IPS-18a (cell line): ENCODE measurements at regions not wholly inside any gene's neighbourhood (a gene's known extent, or its start where the extent isn't known, plus 50 kb on each side); places are given as distances from the start of the nearest gene placed in this dataset.

Experiments
- H3K27ac ChIP-seq: one replicate; pipeline ENCODE4 v1.5.1; 2013; ENCODE audit warnings: low read length
- H3K27me3 ChIP-seq: one replicate; pipeline ENCODE4 v1.6.1; 2013; ENCODE audit warnings: mild to moderate bottlenecking, low read length; ENCODE audit not compliant: control insufficient read depth, insufficient read depth
- H3K36me3 ChIP-seq: one replicate; pipeline ENCODE4 v1.6.1; 2013; ENCODE audit warnings: low read depth, low read length; ENCODE audit not compliant: control insufficient read depth
- H3K4me1 ChIP-seq: one replicate; pipeline ENCODE4 v1.6.1; 2013; ENCODE audit warnings: low read depth, low read length; ENCODE audit not compliant: control insufficient read depth
- H3K4me3 ChIP-seq: one replicate; pipeline ENCODE4 v1.5.1; 2013; ENCODE audit warnings: low read length
- H3K9ac ChIP-seq: one replicate; pipeline ENCODE4 v1.6.1; 2013; ENCODE audit warnings: mild to moderate bottlenecking, low read length, moderate library complexity
- H3K9me3 ChIP-seq: one replicate; pipeline ENCODE4 v1.6.1; 2013; ENCODE audit warnings: low read depth, low read length; ENCODE audit not compliant: control insufficient read depth

DNA sequence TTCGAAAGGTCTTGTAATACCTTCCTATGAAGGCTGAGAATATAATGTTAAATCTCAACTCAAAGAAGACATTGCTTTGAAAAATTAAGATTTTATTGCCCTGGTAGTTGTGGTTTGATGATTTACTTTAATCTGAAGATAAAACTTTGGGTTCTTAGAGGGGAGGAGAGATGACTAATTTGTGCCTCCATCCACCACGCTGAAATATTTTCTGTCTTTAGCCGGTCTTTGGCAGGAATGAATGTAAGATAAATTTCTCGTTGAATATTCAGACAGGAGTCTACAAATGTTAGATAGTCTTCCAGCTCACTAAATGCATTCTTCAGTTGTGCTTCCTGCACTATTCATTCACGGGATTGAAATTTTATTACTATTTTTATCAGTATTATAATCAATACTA, 844.3 kb upstream of the NR2F2 start:
- H3K9ac ChIP-seq: no peak overlapping the region
- H3K9me3 ChIP-seq: peaks cover 3% of the 10 kb centered on the region
- H3K27ac ChIP-seq: no peak overlapping the region
- no peaks in the 10 kb centered on the region for H3K4me1 ChIP-seq
- no peaks in the 10 kb centered on the region for H3K27me3 ChIP-seq
- no peak overlapping the region for H3K4me3 ChIP-seq
- no peaks in the 10 kb centered on the region for H3K36me3 ChIP-seq

GRCh38 chr15:95489103-95489502, 841.4 kb upstream of the NR2F2 start:
- Histone ChIP-seq H3K9ac (no peak overlapping the region), H3K27me3 (no peaks in the 10 kb centered on the region), H3K4me3 (no peak overlapping the region), H3K4me1 (no peaks in the 10 kb centered on the region), H3K27ac (no peak overlapping the region), H3K9me3 (peaks cover 3% of the 10 kb centered on the region), H3K36me3 (no peaks in the 10 kb centered on the region)

DNA sequence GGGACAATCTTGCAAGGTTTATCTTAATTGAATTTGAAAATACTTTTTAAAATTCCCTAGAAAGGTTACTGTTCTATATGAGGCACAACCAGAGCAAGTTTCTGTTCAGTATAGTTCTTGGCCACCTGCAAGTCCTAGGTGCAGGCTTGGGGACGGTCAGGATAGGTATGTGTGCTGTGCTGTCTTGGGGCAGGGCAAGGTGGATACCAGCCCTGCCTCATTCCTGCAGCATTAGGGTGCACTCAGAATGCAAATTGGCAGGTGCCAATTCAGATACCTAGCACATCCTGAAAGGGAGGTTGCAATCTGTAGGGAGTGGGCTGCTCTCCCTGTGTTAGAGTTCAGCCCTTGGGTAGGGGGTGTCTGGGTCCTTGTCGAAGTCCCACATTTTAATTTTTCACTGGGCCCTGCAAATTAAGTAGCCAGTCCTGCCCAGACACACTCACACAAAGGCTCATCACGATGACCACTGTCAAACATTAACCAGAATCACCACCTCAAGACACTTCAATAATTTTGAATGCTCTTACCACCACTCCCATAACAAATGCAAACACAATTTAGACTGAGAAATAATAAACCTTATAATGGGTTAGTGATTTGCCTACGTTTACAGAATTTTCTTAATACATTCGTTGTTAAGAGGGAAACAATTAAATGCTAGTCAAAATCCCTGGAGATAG, 838.0 kb upstream of the NR2F2 start:
- Histone ChIP-seq H3K27me3 (no peaks in the 10 kb centered on the region), H3K27ac (no peak overlapping the region), H3K9me3 (no peaks in the 10 kb centered on the region), H3K36me3 (no peaks in the 10 kb centered on the region), H3K9ac (no peak overlapping the region), H3K4me1 (no peaks in the 10 kb centered on the region), H3K4me3 (no peak overlapping the region)

DNA sequence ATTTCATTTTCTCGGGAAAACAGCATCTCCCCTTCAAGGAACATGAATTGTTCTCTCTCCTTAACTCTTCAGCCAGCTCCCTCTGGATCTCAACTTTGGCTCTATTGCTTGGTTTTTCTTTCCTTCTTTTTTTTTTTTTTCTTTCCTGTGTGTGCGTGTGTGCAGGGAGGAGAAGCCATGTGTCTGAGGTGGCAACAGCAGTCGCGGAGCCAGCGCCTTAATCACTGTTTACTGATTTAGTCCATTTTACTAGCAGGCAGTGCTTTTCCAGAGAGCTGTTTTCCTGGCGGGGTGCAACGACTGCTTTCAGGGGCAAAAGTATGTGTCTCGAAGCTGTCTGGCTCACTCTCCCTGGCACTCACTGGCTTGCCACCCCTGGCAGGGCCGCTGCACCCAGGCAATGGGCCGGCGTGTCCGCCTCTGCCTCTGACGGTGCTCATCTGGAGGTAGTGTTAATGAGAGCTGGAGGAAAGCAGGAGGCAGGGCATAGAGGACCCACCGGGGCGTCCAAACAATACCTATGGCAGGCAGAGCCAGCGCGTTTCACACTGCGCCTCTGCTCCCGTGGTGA, 835.4 kb upstream of the NR2F2 start:
- no peaks in the 10 kb centered on the region for H3K27me3 ChIP-seq
- no peak overlapping the region for H3K9ac ChIP-seq
- H3K9me3 ChIP-seq: no peaks in the 10 kb centered on the region
- no peaks in the 10 kb centered on the region for H3K4me1 ChIP-seq
- no peak overlapping the region for H3K4me3 ChIP-seq
- no peaks in the 10 kb centered on the region for H3K36me3 ChIP-seq
- no peak overlapping the region for H3K27ac ChIP-seq

DNA sequence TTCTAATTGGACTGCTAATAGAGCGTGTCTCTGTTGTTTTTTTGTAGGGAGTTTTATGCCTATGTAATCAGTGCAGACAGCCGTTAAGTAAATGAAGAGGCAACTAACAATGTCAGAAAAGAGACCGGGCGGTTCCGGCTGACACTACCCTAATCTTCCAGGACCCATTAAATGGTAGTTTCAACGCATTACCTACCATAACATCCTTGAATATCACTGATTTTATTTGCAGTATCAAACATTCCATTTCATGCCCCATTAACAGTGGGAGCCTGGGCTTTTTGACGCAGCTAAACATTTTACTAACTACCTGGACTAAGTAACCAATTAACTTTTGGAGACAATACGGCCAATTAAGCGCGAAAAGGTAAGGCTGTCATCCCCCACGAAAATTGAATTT, 832.9 kb upstream of the NR2F2 start:
- H3K4me1 ChIP-seq: no peaks in the 10 kb centered on the region
- H3K36me3 ChIP-seq: no peaks in the 10 kb centered on the region
- no peak overlapping the region for H3K4me3 ChIP-seq
- no peaks in the 10 kb centered on the region for H3K27me3 ChIP-seq
- H3K27ac ChIP-seq: no peak overlapping the region
- H3K9ac ChIP-seq: no peak overlapping the region
- H3K9me3 ChIP-seq: no peaks in the 10 kb centered on the region

- no peak overlapping the region for H3K4me3 ChIP-seq
- no peaks in the 10 kb centered on the region for H3K36me3 ChIP-seq
- no peaks in the 10 kb centered on the region for H3K9me3 ChIP-seq
- no peak overlapping the region for H3K9ac ChIP-seq
- no peak overlapping the region for H3K27ac ChIP-seq
- H3K4me1 ChIP-seq: no peaks in the 10 kb centered on the region
- no peaks in the 10 kb centered on the region for H3K27me3 ChIP-seq
Observed at GRCh38 chr15:95498961-95499360, 831.5 kb upstream of the NR2F2 start.

DNA sequence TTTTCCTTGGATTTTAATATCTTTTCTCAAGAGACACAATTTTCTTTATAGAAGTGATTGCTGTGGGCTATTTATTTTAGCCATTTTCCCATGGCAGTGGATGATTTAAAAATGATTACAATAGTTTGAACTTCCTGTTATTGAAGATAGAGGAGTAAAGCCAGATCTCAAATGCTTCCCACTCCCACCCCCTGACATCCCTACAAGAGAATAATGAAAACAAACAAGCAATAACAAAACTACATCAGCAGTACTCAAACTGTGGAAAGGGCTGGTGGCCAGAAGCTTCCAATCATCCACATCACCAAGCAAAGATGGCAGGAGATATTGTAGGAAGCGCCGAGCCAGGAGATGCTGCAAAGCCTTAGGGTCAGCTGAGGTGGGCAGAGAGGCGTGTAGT, 831.1 kb upstream of the NR2F2 start:
- Histone ChIP-seq H3K9me3 (no peaks in the 10 kb centered on the region), H3K4me1 (no peaks in the 10 kb centered on the region), H3K27ac (no peak overlapping the region), H3K27me3 (no peaks in the 10 kb centered on the region), H3K9ac (no peak overlapping the region), H3K36me3 (no peaks in the 10 kb centered on the region), H3K4me3 (no peak overlapping the region)

GRCh38 chr15:95501865-95502264, 828.6 kb upstream of the NR2F2 start:
- Histone ChIP-seq H3K9me3 (no peaks in the 10 kb centered on the region), H3K4me3 (no peak overlapping the region), H3K27me3 (no peaks in the 10 kb centered on the region), H3K27ac (no peak overlapping the region), H3K36me3 (no peaks in the 10 kb centered on the region), H3K9ac (no peak overlapping the region), H3K4me1 (no peaks in the 10 kb centered on the region)

- H3K36me3 ChIP-seq: no peaks in the 10 kb centered on the region
- no peaks in the 10 kb centered on the region for H3K4me1 ChIP-seq
- H3K9me3 ChIP-seq: no peaks in the 10 kb centered on the region
- no peak overlapping the region for H3K4me3 ChIP-seq
- H3K27ac ChIP-seq: no peak overlapping the region
- H3K27me3 ChIP-seq: no peaks in the 10 kb centered on the region
- H3K9ac ChIP-seq: no peak overlapping the region
Observed at GRCh38 chr15:95503107-95503506, 827.4 kb upstream of the NR2F2 start.

DNA sequence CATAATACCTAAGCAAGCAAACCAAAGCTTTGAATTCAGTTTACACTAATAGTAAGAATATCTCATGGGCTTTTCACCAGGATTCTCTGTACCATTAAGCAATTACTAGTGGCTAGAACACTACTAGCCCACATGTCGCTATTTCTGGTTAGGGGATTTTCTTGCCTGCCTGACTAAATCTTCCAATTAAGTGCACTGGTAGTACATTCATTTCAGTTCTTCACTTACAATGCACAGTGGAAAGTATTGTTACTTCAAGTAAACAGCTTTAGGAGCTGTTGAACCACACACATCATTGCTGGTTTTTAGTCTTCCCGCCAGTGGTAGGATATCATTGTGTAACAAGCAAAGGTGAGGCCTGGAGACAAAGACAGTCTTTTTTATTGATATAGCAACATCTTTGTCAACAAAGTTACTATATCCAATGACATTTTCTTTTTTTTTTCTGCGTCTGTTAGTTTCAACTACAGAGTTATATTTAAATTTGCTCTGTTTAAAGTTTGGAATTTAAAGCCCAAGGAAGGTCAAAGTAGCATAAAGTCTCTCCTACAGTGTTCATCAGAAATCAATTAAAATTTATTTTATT, 826.8 kb upstream of the NR2F2 start:
- no peak overlapping the region for H3K9ac ChIP-seq
- no peak overlapping the region for H3K4me3 ChIP-seq
- H3K27ac ChIP-seq: no peak overlapping the region
- no peaks in the 10 kb centered on the region for H3K36me3 ChIP-seq
- no peaks in the 10 kb centered on the region for H3K9me3 ChIP-seq
- no peaks in the 10 kb centered on the region for H3K4me1 ChIP-seq
- no peaks in the 10 kb centered on the region for H3K27me3 ChIP-seq

DNA sequence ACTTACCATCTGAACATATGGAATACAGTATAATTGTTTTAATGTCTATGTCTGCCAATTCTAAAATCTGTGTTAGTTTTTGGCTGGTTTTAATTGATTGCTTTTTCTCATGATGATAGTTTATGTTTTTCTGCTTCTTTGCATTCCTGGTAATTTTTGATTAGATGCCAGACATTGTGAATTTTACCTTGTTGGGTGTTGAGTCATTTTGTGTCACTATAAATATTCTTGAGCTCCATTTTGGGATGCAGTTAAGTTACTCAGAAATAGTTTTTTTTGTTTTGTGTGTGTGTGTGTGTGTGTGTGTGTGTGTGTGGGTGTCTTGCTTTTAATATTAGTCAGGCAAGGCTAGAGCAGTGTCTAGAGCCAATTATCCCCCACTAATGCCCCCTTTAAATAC, 818.8 kb upstream of the NR2F2 start:
- H3K36me3 ChIP-seq: no peaks in the 10 kb centered on the region

GRCh38 chr15:95512906-95513305, 817.6 kb upstream of the NR2F2 start:
- Histone ChIP-seq H3K4me1 (no peaks in the 10 kb centered on the region), H3K9ac (no peak overlapping the region), H3K27me3 (no peaks in the 10 kb centered on the region), H3K36me3 (no peaks in the 10 kb centered on the region), H3K9me3 (no peaks in the 10 kb centered on the region), H3K4me3 (no peak overlapping the region), H3K27ac (no peak overlapping the region)

More for the DNA sequence above, 818.8 kb upstream of the NR2F2 start:
- H3K9me3 ChIP-seq: no peaks in the 10 kb centered on the region
- H3K27me3 ChIP-seq: no peaks in the 10 kb centered on the region
- no peak overlapping the region for H3K4me3 ChIP-seq
- no peaks in the 10 kb centered on the region for H3K4me1 ChIP-seq
- H3K9ac ChIP-seq: no peak overlapping the region
- H3K27ac ChIP-seq: no peak overlapping the region
